IMR-90 (cell line): ENCODE measurements at regions not wholly inside any gene's neighbourhood (a gene's known extent, or its start where the extent isn't known, plus 50 kb on each side); places are given as distances from the start of the nearest gene placed in this dataset.

Source experiments
- ELK1 ChIP-seq: fragments of 150-350 bp; IDR thresholded peaks from 2 replicates; pipeline ENCODE4 v1.6.1; 2016; ENCODE audit warnings: low read depth, mild to moderate bottlenecking, low read length, moderate library complexity, borderline replicate concordance
- MXI1 ChIP-seq: IDR thresholded peaks from 2 replicates; pipeline ENCODE4 v1.6.1; 2012; ENCODE audit warnings: low read depth, mild to moderate bottlenecking, low read length, moderate library complexity, borderline replicate concordance
- NFE2L2 ChIP-seq: fragments of 150-350 bp; IDR thresholded peaks from 2 replicates; pipeline ENCODE4 v1.6.1; 2016; ENCODE audit warnings: low read depth, mild to moderate bottlenecking, low read length
- POLR2A ChIP-seq: IDR thresholded peaks from 2 replicates; pipeline ENCODE4 v1.6.1; 2012; ENCODE audit warnings: mild to moderate bottlenecking, low read depth, low read length
- RAD21 ChIP-seq: IDR thresholded peaks from 2 replicates; pipeline ENCODE4 v1.6.1; 2012; ENCODE audit warnings: low read length, improper control_type of control experiment
- RCOR1 ChIP-seq: IDR thresholded peaks from 2 replicates; pipeline ENCODE4 v1.6.1; 2012; ENCODE audit warnings: mild to moderate bottlenecking, low read length, improper control_type of control experiment; ENCODE audit not compliant: insufficient replicate concordance
- SMC3 ChIP-seq: fragments of 150-350 bp; IDR thresholded peaks from 2 replicates; pipeline ENCODE4 v1.6.1; 2016; ENCODE audit warnings: low read depth, mild to moderate bottlenecking, antibody characterized with exemption, low read length, moderate library complexity
- TF ChIP-seq, protein P1 (sequence below): conservative IDR thresholded peaks from 2 replicates; pipeline ENCODE4 v1.5.1; 2012; ENCODE audit warnings: mild to moderate bottlenecking, low read depth, low read length, improper control_type of control experiment

DNA sequence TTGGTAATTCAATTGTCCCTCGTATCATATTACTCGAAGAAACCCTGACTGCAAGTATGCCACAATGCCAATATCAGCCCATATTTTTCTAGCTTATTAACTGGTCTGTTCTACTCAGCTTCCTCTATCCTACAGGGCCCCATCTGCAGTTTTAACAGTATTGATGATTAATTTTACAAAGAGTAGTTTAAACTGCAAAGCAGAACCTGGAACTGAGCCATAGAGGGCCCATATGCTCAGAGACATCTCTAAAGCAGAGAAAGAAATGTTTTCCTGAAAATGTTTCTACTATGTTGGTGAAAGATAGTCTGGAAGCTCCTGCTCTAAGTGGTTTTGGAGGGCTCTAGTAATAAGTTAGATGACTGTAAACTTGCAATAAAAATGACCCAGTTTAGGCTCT, 259.4 kb upstream of the CENPE start:
- TF ChIP-seq POLR2A = no peak
- TF ChIP-seq SMC3 = no peak
- TF ChIP-seq ELK1 = no peak
- TF ChIP-seq, protein P1, sequence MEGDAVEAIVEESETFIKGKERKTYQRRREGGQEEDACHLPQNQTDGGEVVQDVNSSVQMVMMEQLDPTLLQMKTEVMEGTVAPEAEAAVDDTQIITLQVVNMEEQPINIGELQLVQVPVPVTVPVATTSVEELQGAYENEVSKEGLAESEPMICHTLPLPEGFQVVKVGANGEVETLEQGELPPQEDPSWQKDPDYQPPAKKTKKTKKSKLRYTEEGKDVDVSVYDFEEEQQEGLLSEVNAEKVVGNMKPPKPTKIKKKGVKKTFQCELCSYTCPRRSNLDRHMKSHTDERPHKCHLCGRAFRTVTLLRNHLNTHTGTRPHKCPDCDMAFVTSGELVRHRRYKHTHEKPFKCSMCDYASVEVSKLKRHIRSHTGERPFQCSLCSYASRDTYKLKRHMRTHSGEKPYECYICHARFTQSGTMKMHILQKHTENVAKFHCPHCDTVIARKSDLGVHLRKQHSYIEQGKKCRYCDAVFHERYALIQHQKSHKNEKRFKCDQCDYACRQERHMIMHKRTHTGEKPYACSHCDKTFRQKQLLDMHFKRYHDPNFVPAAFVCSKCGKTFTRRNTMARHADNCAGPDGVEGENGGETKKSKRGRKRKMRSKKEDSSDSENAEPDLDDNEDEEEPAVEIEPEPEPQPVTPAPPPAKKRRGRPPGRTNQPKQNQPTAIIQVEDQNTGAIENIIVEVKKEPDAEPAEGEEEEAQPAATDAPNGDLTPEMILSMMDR = no peak
- TF ChIP-seq RCOR1 = no peak
- no peak for TF ChIP-seq MXI1
- TF ChIP-seq RAD21 = no peak
- TF ChIP-seq NFE2L2 = no peak
